ENCODE measurements at regions not wholly inside any gene's neighbourhood (a gene's known extent, or its start where the extent isn't known, plus 50 kb on each side); places are given as distances from the start of the nearest gene placed in this dataset.

- ATAC-seq (ENCODE audit: low read depth) = no peak
- Histone ChIP-seq H3K27ac (ENCODE audit: insufficient read depth, low read length) (no peak overlapping the region), H4K91ac (ENCODE audit: insufficient read depth, low read depth, low read length) (no peak overlapping the region), H3K56ac (ENCODE audit: extremely low read depth, insufficient read depth, low read length) (no peak overlapping the region), H3K9me3 (ENCODE audit: control insufficient read depth, insufficient read depth, low read length) (peaks cover 12% of the 10 kb centered on the region), H2AK5ac (ENCODE audit: low read depth, low read length) (no peak overlapping the region), H3K9me1 (ENCODE audit: insufficient read depth, low read length) (peaks cover 3% of the 10 kb centered on the region), H4K8ac (ENCODE audit: low read depth in 2 of 2, low read length in 2 of 2) (no peak overlapping the region), H3K79me1 (ENCODE audit: low read depth in 1 of 2, low read length in 2 of 2) (no peaks in the 10 kb centered on the region), H2AK9ac (replicated peaks; ENCODE audit: low read depth, low read length, poor library complexity) (no peak overlapping the region), H3K36me3 (ENCODE audit: control insufficient read depth, insufficient read depth, low read length) (no peaks in the 10 kb centered on the region), H3K4me1 (ENCODE audit: control insufficient read depth, insufficient read depth, low read length) (no peaks in the 10 kb centered on the region), H2BK15ac (ENCODE audit: low read depth, low read length) (no peak overlapping the region), H3K23ac (ENCODE audit: low read depth, low read length) (no peak overlapping the region), H3K18ac (ENCODE audit: low read depth, low read length) (no peak overlapping the region), H2BK5ac (ENCODE audit: low read depth, low read length, poor library complexity, severe bottlenecking) (no peak overlapping the region), H3K9ac (ENCODE audit: low read depth, low read length) (no peak overlapping the region), H3K14ac (replicated peaks; ENCODE audit: low read depth, low read length) (no peak overlapping the region), H2AFZ (replicated peaks; ENCODE audit: low read length, poor library complexity) (no peak overlapping the region), H3K4me2 (ENCODE audit: low read depth, low read length) (no peak overlapping the region), H4K20me1 (ENCODE audit: insufficient read depth, low read length) (no peaks in the 10 kb centered on the region), H3K27me3 (ENCODE audit: control insufficient read depth, insufficient read depth, low read length) (peaks cover 16% of the 10 kb centered on the region), H2BK120ac (ENCODE audit: low read depth, low read length) (no peak overlapping the region), H2BK20ac (ENCODE audit: low read depth, low read length) (no peak overlapping the region), H3K4ac (ENCODE audit: low read depth, low read length) (no peak overlapping the region), H3K4me3 (ENCODE audit: insufficient read depth, low read depth, low read length) (no peak overlapping the region), H4K5ac (ENCODE audit: low read depth, low read length) (no peak overlapping the region)
- TF ChIP-seq MAFK (IDR thresholded peaks at IDR 0.05; ENCODE audit: low read depth, low read length) (no peak), ELK1 (IDR thresholded peaks at IDR 0.05; ENCODE audit: borderline replicate concordance, low read depth, low read length) (no peak)
- no CpG with 5 or more reads among the region's 7 CpGs for WGBS, 2 experiments (ENCODE audit: extremely low coverage in 2 of 2, insufficient read length in 1 of 2)
- POLR2A ChIA-PET (ENCODE audit: unreplicated experiment) = no interaction called here
- in situ Hi-C loops (cut with MboI; ENCODE audit: low sequenced_read_pairs) = no loop called here
- intact Hi-C loops (cut with micrococcal nuclease) = no loop called here
- BruUV-seq (replicated peaks) = no TSS peak
- CTCF ChIA-PET = no interaction called here
- DNase-seq = no peak
- dilution Hi-C loops (cut with HindIII; ENCODE audit: low sequenced_read_pairs, unreplicated experiment) = no loop called here
Observed at GRCh38 chr2:11011359-11011758, 99.6 kb downstream of the KCNF1 start.
